GM12878 (cell line): ENCODE measurements at regions not wholly inside any gene's neighbourhood (a gene's known extent, or its start where the extent isn't known, plus 50 kb on each side); places are given as distances from the start of the nearest gene placed in this dataset.

Experiments used
- BHLHE40 ChIP-seq, 2 experiments: fragments of 450-650 bp in 1 of 2; IDR thresholded peaks; 2 replicates each; pipeline ENCODE4 v1.6.1; 2011 to 2017; ENCODE audit warnings: low read depth in 2 of 2, borderline replicate concordance in 1 of 2, improper control_type of control experiment in 1 of 2, low read length in 1 of 2, mild to moderate bottlenecking in 1 of 2
- CBX5 ChIP-seq: sonication (generic); IDR thresholded peaks from 2 replicates; pipeline ENCODE4 v1.6.1; 2016; ENCODE audit warnings: low read depth, moderate library complexity, mild to moderate bottlenecking, inconsistent platforms
- CREM ChIP-seq: IDR thresholded peaks from 2 replicates; pipeline ENCODE4 v1.6.1; 2014; ENCODE audit warnings: antibody characterized with exemption, low read depth
- DPF2 ChIP-seq: fragments of 450-650 bp; IDR thresholded peaks from 2 replicates; pipeline ENCODE4 v1.6.1; 2017; ENCODE audit warnings: mild to moderate bottlenecking
- EED ChIP-seq: sonication (generic); IDR thresholded peaks from 2 replicates; pipeline ENCODE4 v1.6.1; 2016; ENCODE audit warnings: antibody characterized with exemption, low read depth
- FOXK2 ChIP-seq: fragments of 450-650 bp; IDR thresholded peaks from 2 replicates; pipeline ENCODE4 v1.6.1; 2017; ENCODE audit warnings: mild to moderate bottlenecking, moderate library complexity
- MEF2B ChIP-seq: fragments of 450-650 bp; IDR thresholded peaks from 2 replicates; pipeline ENCODE4 v1.6.1; 2018; ENCODE audit warnings: mild to moderate bottlenecking, moderate library complexity; ENCODE audit not compliant: partially characterized antibody, poor library complexity, severe bottlenecking
- POLR2AphosphoS5 ChIP-seq: IDR thresholded peaks from 2 replicates; pipeline ENCODE4 v1.6.1; 2011; ENCODE audit warnings: mild to moderate bottlenecking, low read length, inconsistent platforms
- RB1 ChIP-seq: fragments of 450-650 bp; formaldehyde crosslinking; IDR thresholded peaks from 2 replicates; pipeline ENCODE4 v1.6.1; 2017; ENCODE audit warnings: mild to moderate bottlenecking, borderline replicate concordance
- SREBF1 ChIP-seq: IDR thresholded peaks from 2 replicates; pipeline ENCODE4 v1.6.1; 2012; ENCODE audit warnings: mild to moderate bottlenecking, low read length
- TBL1XR1 ChIP-seq: IDR thresholded peaks from 2 replicates; pipeline ENCODE4 v1.6.1; 2012; ENCODE audit warnings: low read depth, low read length, improper control_type of control experiment
- TCF3 ChIP-seq: IDR thresholded peaks from 2 replicates; pipeline ENCODE4 v1.6.1; 2012; ENCODE audit warnings: low read depth, mild to moderate bottlenecking, low read length, borderline replicate concordance; ENCODE audit not compliant: insufficient read depth
- TF ChIP-seq, protein P1 (sequence below): IDR thresholded peaks from 2 replicates; pipeline ENCODE4 v1.6.1; 2012; ENCODE audit warnings: mild to moderate bottlenecking, low read depth, low read length
- TF ChIP-seq, protein P2 (sequence below), 3 experiments: IDR thresholded peaks in 2 of 3; conservative IDR thresholded peaks in 1 of 3; 2 replicates each; pipeline ENCODE4 v1.5.1; 2011; ENCODE audit warnings: low read depth in 3 of 3, low read length in 3 of 3, mild to moderate bottlenecking in 3 of 3, control low read depth in 2 of 3, moderate library complexity in 2 of 3, inconsistent platforms in 1 of 3, mixed read lengths in 1 of 3; ENCODE audit not compliant: control insufficient read depth in 2 of 3, insufficient read depth in 1 of 3; ENCODE audit errors: extremely low read depth in 1 of 3
- TF ChIP-seq, protein P3 (sequence below): IDR thresholded peaks from 2 replicates; pipeline ENCODE4 v1.6.1; 2012; ENCODE audit warnings: low read length, inconsistent platforms
- TF ChIP-seq, protein P4 (sequence below): fragments of 450-650 bp; IDR thresholded peaks from 2 replicates; pipeline ENCODE4 v1.6.1; 2017; ENCODE audit warnings: mild to moderate bottlenecking, low read depth, inconsistent platforms; ENCODE audit not compliant: poor library complexity, severe bottlenecking

DNA sequence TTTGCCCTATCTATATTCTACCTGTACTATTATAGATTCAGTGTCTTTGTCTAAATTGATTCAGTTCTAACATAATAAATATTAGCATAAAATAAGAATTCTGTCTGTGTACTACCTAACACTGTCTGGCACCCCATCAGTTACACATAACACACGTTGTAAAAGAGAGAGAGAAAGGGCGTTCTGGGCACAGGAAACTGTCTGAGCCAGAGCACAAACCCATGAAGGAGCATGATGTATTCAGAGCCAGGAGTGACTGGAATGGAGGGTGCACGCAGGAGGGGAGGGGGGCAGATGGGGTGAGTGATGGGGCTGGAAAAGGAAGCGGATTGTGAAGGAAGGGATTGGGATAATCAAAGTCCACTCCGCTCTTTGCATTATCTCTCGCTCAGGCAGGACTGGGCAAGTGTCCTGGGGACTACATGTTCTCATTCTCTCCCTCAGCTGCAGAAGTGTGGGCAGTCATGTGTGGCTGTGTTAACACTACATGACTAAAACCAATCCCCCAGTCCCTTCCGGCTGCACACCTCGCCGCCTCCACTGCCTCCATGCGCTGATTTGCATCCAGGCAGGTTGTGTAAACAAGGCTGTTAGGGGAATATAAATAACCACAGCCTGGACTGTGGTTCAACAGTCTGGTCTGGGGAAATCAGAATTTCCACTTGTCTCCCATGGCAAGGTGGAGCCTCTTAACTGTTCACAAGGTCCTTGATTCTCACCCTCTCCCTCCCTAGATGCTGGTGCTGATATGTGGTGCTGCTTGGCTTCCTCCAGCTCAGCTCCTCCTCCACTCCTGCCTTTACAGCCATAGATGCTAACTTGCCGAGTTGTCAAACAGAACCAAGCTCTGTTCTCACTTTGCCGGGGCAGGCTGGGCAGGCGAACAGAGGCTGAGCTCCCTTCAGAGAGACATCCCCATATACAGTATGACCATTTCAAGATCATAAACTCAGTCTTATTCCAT, 367.5 kb upstream of the BRINP1 start (continued):
- TF ChIP-seq, protein P1, sequence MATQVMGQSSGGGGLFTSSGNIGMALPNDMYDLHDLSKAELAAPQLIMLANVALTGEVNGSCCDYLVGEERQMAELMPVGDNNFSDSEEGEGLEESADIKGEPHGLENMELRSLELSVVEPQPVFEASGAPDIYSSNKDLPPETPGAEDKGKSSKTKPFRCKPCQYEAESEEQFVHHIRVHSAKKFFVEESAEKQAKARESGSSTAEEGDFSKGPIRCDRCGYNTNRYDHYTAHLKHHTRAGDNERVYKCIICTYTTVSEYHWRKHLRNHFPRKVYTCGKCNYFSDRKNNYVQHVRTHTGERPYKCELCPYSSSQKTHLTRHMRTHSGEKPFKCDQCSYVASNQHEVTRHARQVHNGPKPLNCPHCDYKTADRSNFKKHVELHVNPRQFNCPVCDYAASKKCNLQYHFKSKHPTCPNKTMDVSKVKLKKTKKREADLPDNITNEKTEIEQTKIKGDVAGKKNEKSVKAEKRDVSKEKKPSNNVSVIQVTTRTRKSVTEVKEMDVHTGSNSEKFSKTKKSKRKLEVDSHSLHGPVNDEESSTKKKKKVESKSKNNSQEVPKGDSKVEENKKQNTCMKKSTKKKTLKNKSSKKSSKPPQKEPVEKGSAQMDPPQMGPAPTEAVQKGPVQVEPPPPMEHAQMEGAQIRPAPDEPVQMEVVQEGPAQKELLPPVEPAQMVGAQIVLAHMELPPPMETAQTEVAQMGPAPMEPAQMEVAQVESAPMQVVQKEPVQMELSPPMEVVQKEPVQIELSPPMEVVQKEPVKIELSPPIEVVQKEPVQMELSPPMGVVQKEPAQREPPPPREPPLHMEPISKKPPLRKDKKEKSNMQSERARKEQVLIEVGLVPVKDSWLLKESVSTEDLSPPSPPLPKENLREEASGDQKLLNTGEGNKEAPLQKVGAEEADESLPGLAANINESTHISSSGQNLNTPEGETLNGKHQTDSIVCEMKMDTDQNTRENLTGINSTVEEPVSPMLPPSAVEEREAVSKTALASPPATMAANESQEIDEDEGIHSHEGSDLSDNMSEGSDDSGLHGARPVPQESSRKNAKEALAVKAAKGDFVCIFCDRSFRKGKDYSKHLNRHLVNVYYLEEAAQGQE: no peak
- TF ChIP-seq CREM: 0 out of 2 replicates have a peak, but pooled peaks have one; percentile 11
- TF ChIP-seq TCF3: 0 out of 2 replicates have a peak, but pooled peaks have one; percentile 34
- TF ChIP-seq MEF2B: peak; percentile 25
- TF ChIP-seq, protein P2, sequence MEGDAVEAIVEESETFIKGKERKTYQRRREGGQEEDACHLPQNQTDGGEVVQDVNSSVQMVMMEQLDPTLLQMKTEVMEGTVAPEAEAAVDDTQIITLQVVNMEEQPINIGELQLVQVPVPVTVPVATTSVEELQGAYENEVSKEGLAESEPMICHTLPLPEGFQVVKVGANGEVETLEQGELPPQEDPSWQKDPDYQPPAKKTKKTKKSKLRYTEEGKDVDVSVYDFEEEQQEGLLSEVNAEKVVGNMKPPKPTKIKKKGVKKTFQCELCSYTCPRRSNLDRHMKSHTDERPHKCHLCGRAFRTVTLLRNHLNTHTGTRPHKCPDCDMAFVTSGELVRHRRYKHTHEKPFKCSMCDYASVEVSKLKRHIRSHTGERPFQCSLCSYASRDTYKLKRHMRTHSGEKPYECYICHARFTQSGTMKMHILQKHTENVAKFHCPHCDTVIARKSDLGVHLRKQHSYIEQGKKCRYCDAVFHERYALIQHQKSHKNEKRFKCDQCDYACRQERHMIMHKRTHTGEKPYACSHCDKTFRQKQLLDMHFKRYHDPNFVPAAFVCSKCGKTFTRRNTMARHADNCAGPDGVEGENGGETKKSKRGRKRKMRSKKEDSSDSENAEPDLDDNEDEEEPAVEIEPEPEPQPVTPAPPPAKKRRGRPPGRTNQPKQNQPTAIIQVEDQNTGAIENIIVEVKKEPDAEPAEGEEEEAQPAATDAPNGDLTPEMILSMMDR (IDR thresholded peaks at IDR 0.05 in 2 of 3, conservative IDR thresholded peaks at IDR 0.05 in 1 of 3; ENCODE audit: control insufficient read depth in 2 of 3, extremely low read depth in 1 of 3, insufficient read depth in 1 of 3, low read depth in 3 of 3, low read length in 3 of 3): no peak
- TF ChIP-seq FOXK2: peak; percentile 19; the same call in 1 of the 2 replicates
- TF ChIP-seq EED: 0 out of 2 replicates have a peak, but pooled peaks have one; percentile 36
- TF ChIP-seq POLR2AphosphoS5: no peak
- TF ChIP-seq DPF2: 0 out of 2 replicates have a peak, but pooled peaks have one; percentile 40
- TF ChIP-seq SREBF1: no peak
- TF ChIP-seq CBX5: peak; percentile 69; the same call in 1 of the 2 replicates
- TF ChIP-seq, protein P3, sequence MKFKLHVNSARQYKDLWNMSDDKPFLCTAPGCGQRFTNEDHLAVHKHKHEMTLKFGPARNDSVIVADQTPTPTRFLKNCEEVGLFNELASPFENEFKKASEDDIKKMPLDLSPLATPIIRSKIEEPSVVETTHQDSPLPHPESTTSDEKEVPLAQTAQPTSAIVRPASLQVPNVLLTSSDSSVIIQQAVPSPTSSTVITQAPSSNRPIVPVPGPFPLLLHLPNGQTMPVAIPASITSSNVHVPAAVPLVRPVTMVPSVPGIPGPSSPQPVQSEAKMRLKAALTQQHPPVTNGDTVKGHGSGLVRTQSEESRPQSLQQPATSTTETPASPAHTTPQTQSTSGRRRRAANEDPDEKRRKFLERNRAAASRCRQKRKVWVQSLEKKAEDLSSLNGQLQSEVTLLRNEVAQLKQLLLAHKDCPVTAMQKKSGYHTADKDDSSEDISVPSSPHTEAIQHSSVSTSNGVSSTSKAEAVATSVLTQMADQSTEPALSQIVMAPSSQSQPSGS: 0 out of 2 replicates have a peak, but pooled peaks have one; percentile 33
- TF ChIP-seq BHLHE40 (IDR thresholded peaks at IDR 0.05; ENCODE audit: borderline replicate concordance in 1 of 2, low read depth in 2 of 2, low read length in 1 of 2): peak in 1 of 2 experiments; percentile 24; a peak in 1 of 4 replicates
- TF ChIP-seq RB1: no peak
- TF ChIP-seq, protein P4, sequence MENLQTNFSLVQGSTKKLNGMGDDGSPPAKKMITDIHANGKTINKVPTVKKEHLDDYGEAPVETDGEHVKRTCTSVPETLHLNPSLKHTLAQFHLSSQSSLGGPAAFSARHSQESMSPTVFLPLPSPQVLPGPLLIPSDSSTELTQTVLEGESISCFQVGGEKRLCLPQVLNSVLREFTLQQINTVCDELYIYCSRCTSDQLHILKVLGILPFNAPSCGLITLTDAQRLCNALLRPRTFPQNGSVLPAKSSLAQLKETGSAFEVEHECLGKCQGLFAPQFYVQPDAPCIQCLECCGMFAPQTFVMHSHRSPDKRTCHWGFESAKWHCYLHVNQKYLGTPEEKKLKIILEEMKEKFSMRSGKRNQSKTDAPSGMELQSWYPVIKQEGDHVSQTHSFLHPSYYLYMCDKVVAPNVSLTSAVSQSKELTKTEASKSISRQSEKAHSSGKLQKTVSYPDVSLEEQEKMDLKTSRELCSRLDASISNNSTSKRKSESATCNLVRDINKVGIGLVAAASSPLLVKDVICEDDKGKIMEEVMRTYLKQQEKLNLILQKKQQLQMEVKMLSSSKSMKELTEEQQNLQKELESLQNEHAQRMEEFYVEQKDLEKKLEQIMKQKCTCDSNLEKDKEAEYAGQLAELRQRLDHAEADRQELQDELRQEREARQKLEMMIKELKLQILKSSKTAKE: peak; percentile 31
- TF ChIP-seq TBL1XR1: no peak
